ENCODE measurements at regions not wholly inside any gene's neighbourhood (a gene's known extent, or its start where the extent isn't known, plus 50 kb on each side); places are given as distances from the start of the nearest gene placed in this dataset.

- DNase-seq = no peak
Observed at GRCh38 chr4:152157629-152158028, 378.3 kb downstream of the FBXW7 start.

DNA sequence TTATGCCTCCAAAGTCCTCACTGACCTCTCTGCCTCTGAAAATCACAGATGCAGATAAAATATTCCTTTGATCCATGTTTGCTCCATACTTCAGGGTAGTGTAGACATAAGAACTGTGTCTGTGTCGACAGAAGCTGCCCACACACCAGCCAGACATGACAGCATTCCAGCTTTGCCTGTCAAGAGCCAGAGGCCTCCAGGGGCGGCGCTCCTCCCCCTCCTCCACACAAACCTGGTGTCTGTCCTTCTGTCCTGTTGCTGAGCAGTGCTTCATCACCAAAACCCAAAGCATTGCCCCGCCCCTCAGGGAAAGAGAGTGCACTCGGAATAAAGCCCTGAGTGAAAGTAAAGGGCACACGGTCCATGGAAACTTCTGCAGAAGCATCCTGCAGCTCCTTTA, 379.4 kb downstream of the FBXW7 start:
- no peak for DNase-seq

DNA sequence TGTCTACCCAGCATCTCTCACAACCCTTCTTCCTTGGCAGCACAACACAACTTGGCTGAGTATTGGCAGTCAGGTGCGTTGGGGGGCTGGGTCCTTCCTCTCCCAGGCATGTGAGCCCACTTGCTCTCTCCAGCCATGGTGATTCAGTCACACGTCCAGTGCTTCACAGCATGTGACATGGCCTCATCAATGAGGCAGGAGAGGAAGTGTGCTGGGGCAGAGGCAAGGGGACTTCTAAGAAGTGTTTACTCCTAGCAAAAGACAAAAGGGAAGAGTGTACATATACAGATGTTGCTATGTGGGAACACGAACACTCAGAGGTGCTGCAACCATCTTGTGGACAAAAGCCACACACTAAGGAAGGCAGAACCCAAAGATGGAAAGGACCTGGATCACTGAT, 380.8 kb downstream of the FBXW7 start:
- no peak for DNase-seq

- no peak for DNase-seq
Observed at GRCh38 chr4:152154433-152154832, 381.5 kb downstream of the FBXW7 start.

DNA sequence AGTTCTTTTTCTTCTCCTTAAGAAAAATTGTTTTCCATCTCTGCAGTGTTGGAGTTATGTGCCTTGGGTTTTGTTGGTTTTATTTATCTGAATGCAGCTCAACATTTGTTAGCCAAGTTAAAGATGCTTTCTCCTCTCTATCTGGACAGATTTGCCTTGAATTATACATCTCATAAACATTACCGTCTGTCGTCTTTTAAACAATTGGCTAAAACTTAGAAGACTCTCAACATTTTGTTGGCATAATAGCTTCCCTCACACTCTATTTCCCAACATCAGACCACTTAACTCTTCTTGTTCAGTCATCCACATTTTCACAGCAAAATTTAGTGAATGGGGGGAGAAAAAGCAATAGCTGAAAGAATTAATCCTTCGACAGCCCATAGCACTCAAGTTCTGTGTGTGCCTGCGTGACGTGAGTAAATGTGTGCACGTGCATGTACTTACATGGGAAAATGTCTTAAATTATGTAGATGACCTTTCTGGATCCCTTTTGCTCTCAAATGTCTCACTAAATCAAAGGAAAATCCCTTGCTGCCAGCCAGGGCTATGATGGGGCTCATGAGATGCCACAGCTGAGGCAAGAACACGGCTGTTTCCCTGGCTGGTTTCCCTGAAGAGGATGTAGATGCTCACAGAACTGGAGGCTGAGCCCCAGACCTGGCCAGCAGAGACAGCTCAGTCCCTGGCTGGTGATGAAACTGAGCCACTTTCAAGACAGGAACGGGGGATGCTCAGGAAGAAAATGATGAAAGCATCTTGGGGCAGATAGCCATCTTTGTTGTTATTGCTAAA, 382.2 kb downstream of the FBXW7 start:
- DNase-seq = no peak

GRCh38 chr4:152150214-152150613, 385.7 kb downstream of the FBXW7 start:
- DNase-seq = no peak

DNA sequence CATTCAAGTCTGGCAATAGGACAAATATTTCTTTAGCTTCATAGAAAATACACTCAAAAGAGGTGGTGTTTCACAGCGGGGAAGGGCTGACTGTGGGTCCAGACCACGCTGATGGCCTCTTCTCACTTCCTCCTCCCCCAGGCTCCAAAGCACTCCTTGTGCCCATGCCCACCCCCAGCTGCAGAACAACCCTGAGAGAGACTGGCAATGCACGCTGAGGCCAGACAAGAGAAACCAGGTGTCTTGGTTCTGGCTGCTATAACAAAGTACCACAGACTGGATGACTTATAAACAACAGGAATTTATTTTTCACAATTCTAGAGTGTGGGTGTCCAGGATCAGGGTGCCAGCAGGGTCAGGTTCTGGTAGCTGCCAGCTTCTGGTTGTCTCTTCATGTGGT, 386.1 kb downstream of the FBXW7 start:
- DNase-seq = no peak

- DNase-seq = no peak
Observed at GRCh38 chr4:152148057-152148456, 387.2 kb upstream of the GATB start.

GRCh38 chr4:152146244-152146643, 385.4 kb upstream of the GATB start:
- no peak for DNase-seq

DNA sequence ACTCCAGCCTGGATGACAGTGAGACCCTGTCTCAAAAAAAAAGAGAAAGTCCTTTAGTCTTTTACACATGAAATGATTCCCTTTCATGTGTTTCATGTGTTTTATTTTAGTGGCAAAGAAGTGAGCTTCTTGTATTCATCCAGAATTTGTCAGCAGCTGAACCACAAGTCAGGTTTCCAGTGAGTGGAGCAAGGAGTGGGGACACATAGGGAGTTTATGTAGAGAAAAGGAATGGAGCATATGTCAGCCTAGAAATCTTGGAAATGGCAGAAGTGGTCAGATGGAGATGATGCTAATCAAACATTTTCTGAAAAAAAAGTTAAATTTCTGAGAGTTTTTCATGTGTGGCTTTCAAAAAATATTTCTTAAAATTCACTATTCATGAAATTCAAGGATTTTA, 383.0 kb upstream of the GATB start:
- DNase-seq = no peak

- DNase-seq = no peak
Observed at GRCh38 chr4:152138451-152138850, 377.6 kb upstream of the GATB start.

DNA sequence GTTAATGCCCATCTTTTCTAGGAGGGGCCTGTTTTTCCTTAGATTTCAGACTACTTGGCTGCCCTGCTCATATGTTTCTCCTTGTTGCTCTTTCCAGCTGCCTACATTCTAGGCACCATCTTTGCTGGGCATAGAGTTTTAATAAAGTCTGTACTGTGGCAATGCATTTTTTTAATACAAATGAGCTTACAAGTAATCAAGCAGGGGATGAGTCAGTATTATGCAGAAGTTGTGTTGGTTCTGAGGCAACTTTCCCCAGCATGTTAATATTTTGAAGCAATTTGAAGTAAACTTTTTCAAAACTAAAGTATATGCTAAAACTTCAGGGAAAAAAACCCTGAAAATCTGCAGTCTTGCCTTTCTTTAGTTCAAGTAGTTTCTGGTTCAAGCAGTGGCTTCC, 372.0 kb upstream of the GATB start:
- DNase-seq = no peak

DNA sequence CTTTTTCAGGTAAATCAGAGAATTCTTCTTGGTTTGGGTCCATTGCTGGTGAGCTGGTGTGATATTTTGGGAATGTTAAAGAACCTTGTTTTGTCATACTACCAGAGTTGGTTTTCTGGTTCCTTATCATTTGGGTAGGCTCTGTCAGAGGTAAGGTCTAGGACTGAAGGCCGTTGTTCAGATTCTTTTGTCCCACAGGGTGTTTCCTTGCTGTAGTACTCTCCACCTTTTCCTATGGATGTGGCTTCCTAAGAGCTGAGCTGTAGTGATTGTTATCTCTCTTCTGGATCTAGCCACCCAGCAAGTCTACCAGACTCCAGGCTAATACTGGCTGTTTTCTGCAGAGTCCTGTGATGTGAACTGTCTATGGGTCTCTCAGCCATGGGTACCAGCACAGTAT, 367.5 kb upstream of the GATB start:
- DNase-seq = no peak

GRCh38 chr4:152126238-152126637, 365.4 kb upstream of the GATB start:
- no peak for DNase-seq

DNA sequence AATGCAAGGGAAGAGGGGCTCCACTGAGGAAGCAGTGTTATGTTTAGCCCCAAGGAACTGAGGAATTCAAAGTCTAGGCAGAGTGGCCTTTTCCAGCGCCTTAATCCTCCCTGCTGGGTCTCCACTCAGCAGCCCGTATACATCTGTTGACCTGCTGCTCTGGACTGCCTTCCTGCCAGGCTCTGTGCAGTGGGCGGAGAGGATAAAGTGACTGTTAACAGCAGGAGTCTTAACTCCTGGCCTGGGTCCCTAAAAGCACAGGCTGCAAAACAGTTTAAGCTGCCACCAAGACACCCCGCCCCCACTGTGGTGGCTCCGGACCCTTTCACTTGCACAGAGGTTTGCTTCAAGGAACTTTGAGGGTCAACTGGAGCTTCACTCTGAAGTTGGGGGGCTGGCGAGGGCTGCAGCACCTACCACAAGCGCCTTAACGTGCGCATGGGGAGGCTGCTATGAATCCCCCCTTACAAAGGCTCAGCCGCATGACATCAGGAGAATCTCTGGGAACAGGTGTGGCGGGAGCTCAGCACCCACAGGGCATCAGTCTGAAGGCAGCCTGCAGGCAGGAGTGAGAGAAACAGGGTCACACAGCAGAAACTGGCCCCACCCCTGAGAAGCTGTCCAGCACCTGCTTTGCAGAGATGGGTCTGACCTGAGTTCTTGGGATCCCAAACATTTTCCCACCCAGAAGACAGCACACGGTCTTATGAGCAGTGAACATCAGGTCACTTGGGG, 358.2 kb upstream of the GATB start:
- DNase-seq = no peak

GRCh38 chr4:152117933-152118507, 357.2 kb upstream of the GATB start:
- DNase-seq = no peak

DNA sequence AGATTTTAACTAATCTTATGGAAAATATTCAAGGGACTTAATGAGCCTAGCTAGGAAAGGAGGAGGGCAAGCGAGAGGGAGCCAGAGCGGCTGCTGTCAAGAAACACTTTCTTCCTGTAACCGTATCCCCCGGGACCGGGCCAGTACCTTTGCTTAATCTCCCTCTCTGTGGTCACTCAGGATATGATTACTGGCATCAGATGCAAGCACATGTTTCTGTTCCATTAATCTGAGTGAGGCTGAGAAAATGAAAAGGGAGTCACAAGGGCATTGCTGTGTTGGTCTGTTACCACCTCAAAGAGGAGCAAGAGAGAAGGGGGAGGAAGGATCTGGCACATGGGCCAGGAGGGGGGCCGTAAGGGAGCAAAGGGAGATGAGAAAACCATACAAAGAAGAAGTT, 356.7 kb upstream of the GATB start:
- no peak for DNase-seq

DNA sequence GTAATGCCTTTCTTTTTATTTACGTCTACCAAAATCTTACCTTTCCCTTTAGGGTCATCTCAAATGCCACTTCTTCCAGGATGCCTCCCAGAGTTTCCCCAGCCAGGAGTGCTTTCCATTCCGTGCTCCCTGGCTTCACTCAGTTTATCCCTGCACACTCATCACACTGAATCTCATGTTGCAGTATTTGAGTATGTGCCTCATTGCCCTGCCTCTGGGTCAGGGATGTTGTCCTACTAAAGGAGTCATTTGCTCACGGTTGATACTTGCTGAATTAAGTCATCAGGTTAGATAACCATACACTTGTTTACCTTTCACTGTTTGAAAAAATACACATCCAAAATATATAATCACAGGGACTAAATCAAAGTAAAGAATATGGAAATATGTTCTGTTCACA, 356.2 kb upstream of the GATB start:
- no peak for DNase-seq

DNA sequence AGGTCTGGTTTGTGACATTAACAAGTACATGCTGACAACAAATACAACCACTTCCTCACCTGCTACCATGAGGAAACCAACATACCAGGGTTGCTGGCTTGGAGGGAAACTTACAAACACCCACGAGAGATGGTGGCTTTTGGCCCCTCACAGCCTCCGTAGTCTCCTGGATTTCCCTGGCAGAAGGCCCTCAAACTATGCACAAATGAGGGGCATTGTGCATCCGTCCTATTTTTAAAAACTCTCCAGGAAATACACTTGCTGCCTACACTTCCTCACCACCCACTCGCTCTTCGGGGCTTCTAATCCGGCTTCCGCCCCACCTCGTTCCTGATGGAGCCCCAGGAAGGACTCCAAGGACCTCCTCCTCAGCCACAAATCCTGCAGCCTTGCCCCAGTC, 355.0 kb upstream of the GATB start:
- no peak for DNase-seq

DNA sequence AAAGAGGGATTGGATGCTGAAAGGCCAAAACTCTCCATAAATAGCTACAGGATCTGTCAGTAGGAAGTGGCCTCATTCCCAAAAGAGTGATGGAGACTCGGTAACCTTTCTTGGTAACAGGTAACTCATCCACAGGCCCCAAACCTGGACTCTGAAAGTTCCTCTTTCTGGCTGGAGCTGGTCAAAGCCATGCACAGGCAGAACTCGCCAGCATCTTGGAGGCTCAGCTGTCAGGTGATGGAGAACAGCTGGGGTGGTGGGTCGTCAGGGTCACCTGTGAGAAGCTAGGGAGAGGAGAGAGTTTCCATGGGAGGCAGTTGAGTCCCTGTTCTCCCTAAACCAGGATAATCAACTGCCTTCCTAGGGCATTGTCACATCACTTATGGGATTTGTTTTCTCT, 354.3 kb upstream of the GATB start:
- no peak for DNase-seq

DNA sequence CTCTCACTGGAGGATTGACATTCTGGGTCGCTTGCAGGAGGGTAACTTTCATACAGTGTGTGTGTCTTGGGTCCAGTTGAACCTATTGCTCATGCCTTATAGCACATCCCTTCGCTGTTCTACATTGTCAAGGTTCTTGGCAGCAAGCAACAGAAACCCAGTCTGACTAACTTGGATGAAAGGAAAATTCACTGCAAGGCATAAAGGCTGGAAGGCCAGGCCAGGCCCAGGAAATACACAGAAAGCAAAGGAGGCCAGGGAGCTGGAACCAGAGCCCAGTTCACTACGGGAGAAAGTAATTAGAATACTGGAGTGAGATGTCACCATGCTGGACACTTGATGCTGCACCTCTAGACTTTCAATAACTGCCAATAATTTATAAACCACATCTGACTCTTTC, 353.8 kb upstream of the GATB start:
- DNase-seq = no peak

DNA sequence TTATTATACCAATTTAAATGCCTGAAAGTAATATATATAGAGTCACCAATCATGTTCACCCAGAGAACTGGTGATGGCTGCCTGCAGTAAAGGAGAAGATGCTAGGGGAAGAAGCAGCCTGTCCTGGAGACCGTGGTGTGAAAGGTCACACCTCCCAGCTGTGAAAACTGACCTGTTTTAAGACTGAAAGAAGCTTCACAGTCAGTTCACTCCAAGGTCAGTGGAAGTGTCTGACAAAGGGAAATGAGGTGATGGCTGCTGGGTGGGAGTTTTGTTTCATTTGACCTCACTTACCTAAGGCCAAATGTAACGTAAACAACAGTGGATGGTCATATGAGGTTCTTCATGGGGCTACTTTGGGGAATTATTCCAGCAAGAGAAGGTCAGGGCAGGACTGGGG, 352.1 kb upstream of the GATB start:
- DNase-seq = no peak

- DNase-seq = no peak
Observed at GRCh38 chr4:152112190-152112589, 351.4 kb upstream of the GATB start.

GRCh38 chr4:152110780-152111179, 350.0 kb upstream of the GATB start:
- DNase-seq = no peak
